OCI-LY7 (cell line): ENCODE measurements at regions not wholly inside any gene's neighbourhood (a gene's known extent, or its start where the extent isn't known, plus 50 kb on each side); places are given as distances from the start of the nearest gene placed in this dataset.

ENCODE experiments used
- BruUV-seq: library from RNA; stranded (reverse); fragments of 400-500 nt; replicated peaks from 2 replicates; lab custom pipeline; 2021; lab: Mats Ljungman, UMichigan
- CTCF ChIA-PET: fragments of 300-600 bp; sonication (Branson Sonifier 250); formaldehyde crosslinking; loops from one replicate; lab custom pipeline; 2022; ENCODE audit warnings: antibody characterized with exemption; ENCODE audit not compliant: unreplicated experiment; lab: Charles Lee
- POLR2A ChIA-PET: fragments of 300-600 bp; sonication (Branson Sonifier 250); formaldehyde crosslinking; loops from one replicate; lab custom pipeline; 2022; ENCODE audit warnings: antibody characterized with exemption; lab: Charles Lee
- DNase-seq: peaks from one replicate; pipeline ENCODE4 v3.0.0-alpha.2; 2015; ENCODE audit warnings: low spot score
- H2AFZ ChIP-seq: fragments of 200-600 bp; sonication (generic), shearing (Covaris generic); 2 replicates; pipeline ENCODE4 v1.6.1; 2014; ENCODE audit warnings: mild to moderate bottlenecking, antibody characterized with exemption, low read length, moderate library complexity
- H3K27ac ChIP-seq: fragments of 200-600 bp; sonication (generic); 2 replicates; pipeline ENCODE4 v1.5.1; 2014; ENCODE audit warnings: mixed run types, low read depth, mild to moderate bottlenecking, moderate library complexity, low read length, inconsistent platforms; ENCODE audit not compliant: poor library complexity, severe bottlenecking
- H3K36me3 ChIP-seq: fragments of 200-600 bp; sonication (generic); 2 replicates; pipeline ENCODE4 v1.6.1; 2014; ENCODE audit warnings: mild to moderate bottlenecking, antibody characterized with exemption, low read length, moderate library complexity, mixed read lengths; ENCODE audit not compliant: insufficient read depth
- H3K4me1 ChIP-seq: fragments of 200-600 bp; sonication (generic); 2 replicates; pipeline ENCODE4 v1.5.1; 2014; ENCODE audit warnings: mild to moderate bottlenecking, low read length; ENCODE audit not compliant: insufficient read depth, poor library complexity, severe bottlenecking
- H3K4me2 ChIP-seq: fragments of 200-600 bp; sonication (generic); 2 replicates; pipeline ENCODE4 v1.6.1; 2014; ENCODE audit warnings: mild to moderate bottlenecking, low read length
- H3K4me3 ChIP-seq: fragments of 200-600 bp; sonication (generic); 2 replicates; pipeline ENCODE4 v1.5.1; 2014; ENCODE audit warnings: mild to moderate bottlenecking, low read depth, low read length; ENCODE audit not compliant: poor library complexity, severe bottlenecking
- H3K79me2 ChIP-seq: fragments of 200-600 bp; sonication (generic); 2 replicates; pipeline ENCODE4 v1.6.1; 2016; ENCODE audit warnings: low read depth, mild to moderate bottlenecking, low read length, moderate library complexity, mixed read lengths; ENCODE audit not compliant: insufficient read depth
- H3K9me2 ChIP-seq: fragments of 200-600 bp; sonication (generic); 2 replicates; pipeline ENCODE4 v1.6.1; 2016; ENCODE audit warnings: mild to moderate bottlenecking, low read length, mixed read lengths; ENCODE audit not compliant: insufficient read depth
- H3K9me3 ChIP-seq: fragments of 200-600 bp; sonication (generic); 2 replicates; pipeline ENCODE4 v1.6.1; 2014; ENCODE audit warnings: mild to moderate bottlenecking, mixed run types, low read length, mixed read lengths
- H4K20me1 ChIP-seq: fragments of 200-600 bp; sonication (generic); 2 replicates; pipeline ENCODE4 v1.6.1; 2014; ENCODE audit warnings: mild to moderate bottlenecking, antibody characterized with exemption, low read length, moderate library complexity, mixed read lengths; ENCODE audit not compliant: insufficient read depth
- CTCF ChIP-seq: fragments of 200-600 bp; sonication (generic); conservative IDR thresholded peaks from 2 replicates; pipeline ENCODE4 v1.5.1; 2014; ENCODE audit warnings: mild to moderate bottlenecking, antibody characterized with exemption, low read length, moderate library complexity, mixed read lengths
- EZH2phosphoT487 ChIP-seq: fragments of 200-600 bp; sonication (generic); IDR thresholded peaks from 2 replicates; pipeline ENCODE4 v1.6.1; 2018; ENCODE audit warnings: low read depth, borderline replicate concordance, mild to moderate bottlenecking, mixed run types, antibody characterized with exemption, low read length, moderate library complexity, mixed read lengths
- intact Hi-C: fragments of 100-400 bp; cut with micrococcal nuclease; formaldehyde crosslinking; loops from one replicate; pipeline ENCODE4 v1.10.0; 2022; ENCODE audit not compliant: unreplicated experiment

DNA sequence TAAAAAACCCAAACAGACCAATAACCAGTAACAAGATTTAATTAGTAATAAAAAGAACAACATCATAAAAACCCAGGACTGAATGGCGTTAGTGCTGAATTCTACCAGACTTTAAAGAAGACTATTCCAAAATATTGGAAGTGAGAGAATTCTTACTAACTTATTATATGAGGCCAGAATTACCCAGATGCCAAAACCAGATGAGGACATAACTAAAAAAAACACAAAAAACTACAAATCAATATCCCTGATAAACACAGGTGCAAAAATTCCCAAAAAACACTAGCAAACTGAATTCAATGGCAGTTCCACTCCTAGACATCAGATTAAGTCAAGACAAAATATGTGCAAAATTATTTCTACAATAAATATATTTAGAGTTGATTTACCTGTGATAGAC is 400.1 kb upstream of the PABPC4L start:
- Histone ChIP-seq H3K27ac (no peak overlapping the region), H3K4me2 (no peak overlapping the region), H3K9me3 (no peaks in the 10 kb centered on the region), H4K20me1 (no peaks in the 10 kb centered on the region), H3K36me3 (no peaks in the 10 kb centered on the region), H3K4me3 (no peak overlapping the region), H2AFZ (no peak overlapping the region), H3K79me2 (no peaks in the 10 kb centered on the region), H3K4me1 (no peaks in the 10 kb centered on the region), H3K9me2 (no peaks in the 10 kb centered on the region)
- CTCF ChIA-PET: no interaction called here
- no peak for DNase-seq
- no TSS peak for BruUV-seq
- intact Hi-C loops: no loop called here
- POLR2A ChIA-PET: interaction anchor here (0.5 kb wide), 1 partner anchor 1056 kb away, joined by 3 read pairs; no protein-coding TSS in a partner anchor
- TF ChIP-seq EZH2phosphoT487: no peak
- TF ChIP-seq CTCF: no peak

DNA sequence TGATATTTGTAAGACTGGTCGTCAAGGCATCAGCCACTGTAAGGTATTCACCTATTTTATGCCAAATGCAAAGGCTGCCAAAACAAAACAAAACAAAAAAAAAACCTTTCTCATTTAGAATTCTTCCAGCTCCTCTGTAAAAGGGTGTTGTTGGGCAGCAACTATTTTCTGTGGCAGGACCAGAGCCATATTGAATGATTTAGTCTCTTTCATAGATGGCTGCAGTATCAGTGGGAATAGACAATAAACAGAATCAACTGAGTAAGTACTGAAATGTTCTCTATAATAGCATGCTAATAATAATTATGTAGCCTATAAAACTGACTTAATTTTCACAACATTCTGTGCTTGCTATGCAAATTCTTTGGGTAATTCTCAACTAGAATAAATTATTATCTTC is 389.7 kb upstream of the PABPC4L start:
- H3K79me2 ChIP-seq: no peaks in the 10 kb centered on the region

More for the DNA sequence above, 389.7 kb upstream of the PABPC4L start:
- intact Hi-C loops: no loop called here
- no peaks in the 10 kb centered on the region for H4K20me1 ChIP-seq
- ChIA-PET CTCF (no interaction called here), POLR2A (no interaction called here)
- H3K9me2 ChIP-seq: no peaks in the 10 kb centered on the region
- DNase-seq: no peak
- H3K4me2 ChIP-seq: no peak overlapping the region
- no peak overlapping the region for H2AFZ ChIP-seq
- no peak overlapping the region for H3K4me3 ChIP-seq
- H3K36me3 ChIP-seq: no peaks in the 10 kb centered on the region
- no peaks in the 10 kb centered on the region for H3K4me1 ChIP-seq
- no TSS peak for BruUV-seq
- H3K27ac ChIP-seq: no peak overlapping the region
- no peaks in the 10 kb centered on the region for H3K9me3 ChIP-seq
- TF ChIP-seq EZH2phosphoT487 (no peak), CTCF (no peak)
